HG02763 (cell line): ENCODE measurements at regions not wholly inside any gene's neighbourhood (a gene's known extent, or its start where the extent isn't known, plus 50 kb on each side); places are given as distances from the start of the nearest gene placed in this dataset.

Experiments used
- ATAC-seq: cut with Tn5 transposase; IDR thresholded peaks from one replicate; pipeline ENCODE4 v1.9.1; 2021; ENCODE audit warnings: mild to moderate bottlenecking, moderate library complexity; ENCODE audit not compliant: unreplicated experiment

- no peak for ATAC-seq
These were observed 51.7 kb upstream of the RCN1 start for GRCh38 chr11:32039149-32039548.

- no peak for ATAC-seq
These were observed 56.2 kb upstream of the RCN1 start for GRCh38 chr11:32034680-32035079.

- no peak for ATAC-seq
These were observed 56.7 kb upstream of the RCN1 start for GRCh38 chr11:32034149-32034548.

GRCh38 chr11:32033491-32033890, 57.4 kb upstream of the RCN1 start:
- no peak for ATAC-seq

- ATAC-seq: no peak
These were observed 57.8 kb upstream of the RCN1 start for GRCh38 chr11:32033067-32033466.

- ATAC-seq: peak; percentile 57
These were observed 58.4 kb upstream of the RCN1 start for GRCh38 chr11:32032478-32032877.

- ATAC-seq: no peak
These were observed 58.8 kb upstream of the RCN1 start for GRCh38 chr11:32032052-32032451.

GRCh38 chr11:32030875-32031503, 59.9 kb upstream of the RCN1 start:
- ATAC-seq: no peak

GRCh38 chr11:32029721-32030120, 61.2 kb upstream of the RCN1 start:
- no peak for ATAC-seq

- no peak for ATAC-seq
These were observed 62.7 kb upstream of the RCN1 start for GRCh38 chr11:32028201-32028600.

- no peak for ATAC-seq
These were observed 64.1 kb upstream of the RCN1 start for GRCh38 chr11:32026766-32027165.

GRCh38 chr11:32024948-32025347, 65.9 kb upstream of the RCN1 start:
- no peak for ATAC-seq

GRCh38 chr11:32023370-32024305, 67.2 kb upstream of the RCN1 start:
- no peak for ATAC-seq

- no peak for ATAC-seq
These were observed 72.2 kb upstream of the RCN1 start for GRCh38 chr11:32018672-32019071.

- ATAC-seq: no peak
These were observed 74.8 kb upstream of the RCN1 start for GRCh38 chr11:32016111-32016510.

GRCh38 chr11:32015427-32015826, 75.4 kb upstream of the RCN1 start:
- no peak for ATAC-seq

GRCh38 chr11:32013603-32014002, 77.3 kb upstream of the RCN1 start:
- ATAC-seq: no peak

GRCh38 chr11:32012049-32012448, 78.8 kb upstream of the RCN1 start:
- ATAC-seq: no peak

GRCh38 chr11:32008880-32009551, 81.9 kb upstream of the RCN1 start:
- ATAC-seq: no peak

GRCh38 chr11:32006799-32007388, 84.0 kb upstream of the RCN1 start:
- peak; percentile 73 for ATAC-seq

GRCh38 chr11:32005786-32006416, 85.0 kb upstream of the RCN1 start:
- ATAC-seq: no peak
